EH (cell line): ENCODE measurements at regions not wholly inside any gene's neighbourhood (a gene's known extent, or its start where the extent isn't known, plus 50 kb on each side); places are given as distances from the start of the nearest gene placed in this dataset.
A peak's percentile ranks its signal among the peaks of the same experiment; 100 is the strongest.
"Not testable (repeated sequence)": the region's sequence is repeated elsewhere in the genome, so short reads cannot be mapped to it uniquely, and the experiment has no call there.

Experiments used
- DNase-seq: peaks from one replicate; pipeline ENCODE4 v3.0.0-alpha.2; 2015; ENCODE audit warnings: low read depth

DNA sequence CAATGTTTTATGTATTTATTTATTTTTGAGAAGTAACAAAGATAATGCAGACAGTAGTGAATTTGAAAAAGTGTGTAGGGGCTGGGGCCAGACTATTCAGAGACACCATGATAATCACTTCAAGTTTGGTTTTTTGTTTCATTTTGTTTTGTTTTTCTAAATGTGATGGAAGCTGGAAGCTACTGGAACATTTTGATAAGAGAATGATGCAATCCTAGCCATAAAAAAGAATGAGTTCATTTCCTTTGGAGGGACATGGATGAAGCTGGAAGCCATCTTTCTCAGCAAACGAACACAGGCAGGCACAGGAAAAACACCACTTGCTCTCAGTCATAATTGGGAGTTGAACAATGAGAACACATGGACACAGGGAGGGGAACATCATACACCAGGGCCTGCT, 706.6 kb upstream of the EPHA5 start:
- DNase-seq: peak; percentile 33

GRCh38 chr4:66376396-66376795, 706.1 kb upstream of the EPHA5 start:
- no peak for DNase-seq

DNA sequence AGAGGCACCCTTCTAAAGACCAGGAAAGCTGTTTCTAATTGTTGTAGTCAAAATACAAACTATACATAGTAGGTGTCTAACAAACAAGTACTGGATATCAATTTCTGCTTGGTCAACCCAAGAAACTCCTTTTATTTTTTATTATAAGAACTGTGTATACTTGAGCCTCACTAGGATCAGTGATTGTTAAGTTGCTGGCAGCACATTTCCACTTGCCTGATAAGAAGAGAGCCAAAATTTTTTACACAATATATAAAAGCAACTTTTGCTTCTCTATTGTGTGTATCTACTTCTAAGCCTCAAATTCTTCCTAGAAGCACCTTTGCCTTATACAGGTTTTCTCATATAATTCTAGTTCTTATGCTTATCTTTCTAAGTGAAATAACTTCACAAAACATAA, 703.0 kb upstream of the EPHA5 start:
- DNase-seq: no peak

GRCh38 chr4:66372706-66373105, 702.4 kb upstream of the EPHA5 start:
- peak; percentile 34 for DNase-seq

GRCh38 chr4:66367043-66367660, 696.9 kb upstream of the EPHA5 start:
- DNase-seq: no peak

DNA sequence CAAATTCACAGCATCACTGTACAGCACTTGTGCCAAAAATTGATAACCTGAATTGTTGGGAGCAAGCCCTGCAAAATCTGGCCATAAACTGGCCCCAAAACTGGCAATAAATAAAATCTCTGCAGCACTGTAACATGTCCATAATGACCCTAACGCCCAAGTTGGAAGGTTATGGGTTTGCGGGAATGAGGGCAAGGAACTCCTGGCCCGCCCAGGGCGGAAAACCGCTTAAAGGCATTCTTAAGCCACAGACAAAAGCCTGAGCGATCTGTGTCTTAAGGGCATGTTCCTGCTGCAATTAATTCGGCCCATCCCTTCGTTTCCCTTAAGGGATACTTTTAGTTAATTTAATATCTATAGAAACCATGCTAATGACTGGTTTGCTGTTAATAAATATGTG, 690.1 kb upstream of the EPHA5 start:
- not testable (repeated sequence) for DNase-seq

GRCh38 chr4:66357316-66357715, 687.0 kb upstream of the EPHA5 start:
- DNase-seq: peak; percentile 95

DNA sequence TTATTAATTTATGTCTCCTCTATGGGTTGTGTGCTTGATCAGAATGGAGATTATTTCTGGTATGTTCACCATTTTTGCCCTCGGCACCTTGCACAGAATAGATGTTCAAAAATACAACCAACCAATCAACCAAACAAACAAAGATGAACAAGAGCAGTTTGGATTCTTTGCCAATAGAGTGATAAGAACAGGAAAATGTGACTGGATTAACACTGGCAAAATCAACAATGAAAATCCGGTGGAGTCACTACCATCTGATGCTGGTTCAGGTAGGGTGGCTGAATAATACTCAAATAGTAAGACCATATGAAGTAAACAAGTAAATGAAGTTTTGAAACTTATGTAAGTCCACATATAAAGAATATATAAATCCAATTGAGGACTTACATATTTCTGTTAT, 685.0 kb upstream of the EPHA5 start:
- no peak for DNase-seq

DNA sequence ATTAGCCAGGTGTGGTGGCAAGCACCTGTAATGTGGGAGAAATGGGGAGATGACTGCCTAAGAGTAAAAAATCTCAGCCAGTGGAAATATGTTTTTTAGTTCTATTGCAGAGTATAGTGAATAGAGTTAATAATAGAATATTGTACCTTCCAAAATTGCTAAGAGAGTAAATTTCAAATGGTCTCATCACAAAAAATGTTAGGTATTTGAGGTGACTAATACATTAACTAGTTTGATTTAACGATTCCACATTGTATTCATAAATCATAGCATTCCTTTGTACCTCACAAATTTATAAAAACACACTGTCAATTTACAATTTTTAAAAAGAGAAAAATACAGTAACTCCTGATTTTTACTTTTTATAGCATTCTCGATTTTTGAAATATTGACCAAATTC, 681.5 kb upstream of the EPHA5 start:
- peak; percentile 58 for DNase-seq

DNA sequence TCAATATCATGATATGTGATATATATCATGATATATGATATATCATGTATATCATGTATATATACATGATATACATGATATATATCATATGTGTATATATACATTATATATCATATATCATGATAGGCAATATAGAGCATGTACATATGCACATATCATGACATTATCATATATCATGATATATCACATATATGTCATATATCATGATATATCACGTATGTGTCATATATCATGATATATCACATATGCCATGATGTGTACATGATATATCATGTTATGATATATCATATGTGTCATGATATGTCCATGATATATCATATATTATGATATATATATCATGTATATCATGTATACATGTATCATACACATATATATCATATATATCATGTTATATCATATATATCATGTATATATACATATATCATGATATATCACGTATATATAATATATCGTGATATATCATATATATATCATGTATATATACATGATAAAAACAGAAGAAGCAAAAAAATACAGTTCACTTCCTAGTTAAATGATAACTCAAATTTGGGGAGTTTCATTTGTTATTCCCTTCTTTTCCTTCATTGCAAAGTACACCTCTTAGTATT, 670.1 kb upstream of the EPHA5 start:
- DNase-seq: no peak

GRCh38 chr4:66339007-66339406, 668.7 kb upstream of the EPHA5 start:
- DNase-seq: no peak

DNA sequence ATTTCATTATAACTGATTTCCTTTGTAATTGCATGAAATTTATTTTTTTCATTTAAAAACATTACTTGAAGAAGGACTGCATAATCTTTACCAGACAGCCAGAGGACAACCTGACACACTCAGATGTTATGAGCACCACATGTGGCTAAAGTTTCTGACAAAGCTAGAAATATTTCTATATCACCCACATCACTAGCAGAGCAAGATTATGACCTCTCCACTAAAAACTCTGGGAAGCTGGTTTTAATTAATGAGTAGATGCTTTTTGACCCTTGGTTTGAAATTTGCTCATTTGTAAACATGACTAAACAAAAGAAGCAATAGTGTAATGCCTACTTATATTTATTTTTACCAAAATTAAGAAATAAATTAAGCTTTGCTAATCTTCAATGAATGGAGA, 661.5 kb upstream of the EPHA5 start:
- DNase-seq: peak; percentile 78

DNA sequence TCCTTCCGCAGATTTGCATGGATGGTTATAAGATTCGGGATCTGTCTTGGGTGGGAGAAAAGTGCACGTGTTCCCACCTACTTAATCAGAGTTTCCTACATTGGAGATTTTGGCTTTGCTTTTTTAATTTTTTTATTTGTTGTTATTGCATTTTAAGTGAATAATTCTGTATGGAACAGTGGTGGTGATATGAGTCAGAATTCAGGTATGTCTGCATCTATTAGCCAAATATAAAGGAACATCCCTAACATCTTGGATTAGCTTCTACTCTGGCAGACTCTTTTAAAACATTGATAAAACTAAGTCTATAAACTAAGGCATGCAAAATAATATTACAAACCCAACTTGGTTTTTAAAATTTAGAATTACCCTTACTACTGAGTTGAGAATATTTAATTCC, 659.8 kb upstream of the EPHA5 start:
- peak; percentile 45 for DNase-seq

- DNase-seq: peak; percentile 21
Measured at GRCh38 chr4:66328803-66329574, 658.7 kb upstream of the EPHA5 start.

- no peak for DNase-seq
Measured at GRCh38 chr4:66307641-66308438, 637.6 kb upstream of the EPHA5 start.

DNA sequence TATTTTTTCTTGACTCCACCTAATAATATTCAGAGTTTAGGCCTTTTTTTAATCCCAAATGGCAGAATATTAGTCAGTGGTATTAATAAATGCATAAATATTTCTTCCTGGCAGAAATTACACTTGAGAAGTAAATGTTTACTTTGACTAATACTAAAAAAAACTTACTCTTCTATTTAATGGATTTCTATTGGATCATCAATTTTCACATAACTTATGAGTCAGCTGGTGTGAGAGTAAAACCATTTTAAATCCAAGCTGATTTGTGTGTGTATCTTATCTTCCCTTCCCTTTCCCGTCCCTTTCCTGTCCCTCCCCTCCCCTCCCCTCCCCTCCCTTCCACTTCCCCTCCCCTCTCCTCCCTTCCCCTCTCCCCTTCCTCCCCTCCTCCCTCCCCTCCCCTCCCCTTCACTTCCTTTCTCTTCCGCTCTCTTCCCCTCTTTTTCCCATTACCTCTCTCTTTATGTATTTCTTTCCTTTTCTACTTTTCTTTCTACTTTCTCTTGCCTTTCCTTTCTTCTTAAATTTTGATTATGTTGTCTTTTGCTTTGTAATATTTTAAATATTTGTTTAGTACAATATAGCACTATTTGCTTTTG, 630.1 kb upstream of the EPHA5 start:
- DNase-seq: peak; percentile 36

DNA sequence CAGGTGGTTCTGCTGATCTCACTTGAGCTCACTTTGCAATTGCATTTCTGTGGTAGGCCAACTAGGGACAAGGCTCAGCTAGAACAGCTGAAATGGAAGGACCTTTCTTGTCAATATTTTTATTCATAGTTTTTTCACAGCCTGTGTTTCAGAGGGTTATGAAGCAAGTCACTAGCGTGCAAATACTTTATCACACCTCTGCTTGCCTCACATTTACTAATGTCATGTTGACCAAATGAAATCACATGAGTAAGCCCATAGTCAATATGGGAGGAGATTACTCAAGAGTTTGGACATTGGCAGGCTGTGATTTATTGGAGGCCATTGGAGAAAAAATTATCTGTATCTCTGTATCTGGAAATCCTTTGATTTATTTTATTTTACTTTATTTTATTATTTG, 628.3 kb upstream of the EPHA5 start:
- DNase-seq: no peak

- no peak for DNase-seq
Measured at GRCh38 chr4:66297703-66298102, 627.4 kb upstream of the EPHA5 start.

DNA sequence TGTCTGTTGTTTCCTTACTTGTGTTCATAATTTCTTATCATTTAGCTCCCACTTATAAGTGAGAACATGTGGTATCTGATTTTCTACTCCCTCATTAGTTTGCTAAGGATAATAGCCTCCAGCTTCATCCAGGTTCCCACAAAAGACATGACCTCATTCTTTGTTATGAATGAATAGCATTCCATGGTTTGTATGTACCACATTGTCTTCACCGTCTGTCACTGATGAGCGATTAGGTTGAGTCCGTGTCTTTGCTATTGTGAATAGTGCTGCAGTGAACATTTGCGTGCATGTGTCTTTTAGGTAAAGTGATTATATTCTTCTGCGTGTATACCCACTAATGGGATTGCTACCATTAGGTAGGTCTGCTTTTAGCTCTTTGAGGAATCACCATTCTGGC, 624.3 kb upstream of the EPHA5 start:
- peak; percentile 63 for DNase-seq

DNA sequence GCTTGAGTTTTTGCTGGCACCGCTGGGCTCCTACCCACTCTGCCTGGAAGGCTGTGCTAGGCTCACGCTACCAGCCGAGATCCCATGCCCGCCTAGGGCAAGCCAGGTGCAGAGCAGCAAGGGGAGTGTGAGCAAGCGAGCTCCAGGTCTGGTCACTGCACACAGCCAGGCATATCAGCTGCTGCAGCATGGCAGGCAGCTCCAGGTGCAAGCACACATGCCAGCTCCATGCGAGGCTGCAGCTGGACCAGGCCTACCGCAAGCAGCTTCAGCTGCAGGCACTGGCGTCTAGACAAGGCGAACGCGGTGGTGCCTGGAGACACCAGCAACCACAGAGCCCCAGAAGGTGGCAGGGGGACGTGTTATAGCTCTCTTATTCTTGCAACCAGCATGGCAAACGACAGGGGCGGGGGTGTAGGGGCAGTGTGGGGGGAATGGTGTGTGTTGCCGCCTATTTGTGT, 614.7 kb upstream of the EPHA5 start:
- DNase-seq: no peak

GRCh38 chr4:66279084-66279483, 608.8 kb upstream of the EPHA5 start:
- DNase-seq: no peak

DNA sequence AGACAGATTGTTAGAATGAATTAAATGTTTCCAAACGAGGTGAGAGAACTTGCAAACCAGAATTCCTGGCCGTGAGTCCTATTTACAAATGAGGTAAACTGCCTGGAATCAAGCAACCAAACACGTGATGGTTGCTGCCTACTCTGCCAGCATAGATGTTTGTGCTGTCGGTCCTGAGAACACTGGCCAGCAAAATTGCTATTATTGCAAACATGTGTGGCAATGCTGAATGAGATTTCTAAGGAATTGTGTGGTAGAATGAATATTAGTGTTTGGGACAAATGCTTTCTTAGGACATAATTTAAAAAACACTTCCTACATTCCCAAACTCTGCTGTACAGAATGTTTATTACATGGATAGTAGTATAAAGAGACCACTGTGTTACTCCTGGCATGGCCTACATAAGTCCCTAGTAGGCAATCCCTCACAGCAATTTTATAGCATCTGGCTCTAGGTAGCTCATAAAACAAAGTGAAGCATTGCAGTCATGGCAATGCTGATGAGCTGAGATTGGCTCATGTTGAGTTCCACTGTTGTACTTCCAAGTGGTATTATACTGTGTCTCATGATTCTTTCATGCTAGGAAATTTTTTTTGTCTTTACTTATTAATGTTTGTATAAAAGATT, 605.2 kb upstream of the EPHA5 start:
- DNase-seq: peak; percentile 45
